K562 (cell line): ENCODE measurements at regions not wholly inside any gene's neighbourhood (a gene's known extent, or its start where the extent isn't known, plus 50 kb on each side); places are given as distances from the start of the nearest gene placed in this dataset.

Experiments
- ATAC-seq: fragments of 200-7000 bp; cut with Tn5 transposase; 3 replicates; pipeline ENCODE4 v1.9.1; 2020; ENCODE audit warnings: moderate library complexity
- BruUV-seq: library from RNA; stranded (reverse); fragments of 400-500 nt; replicated peaks from 2 replicates; lab custom pipeline; 2021; lab: Mats Ljungman, UMichigan
- CTCF ChIA-PET: fragments of 300-600 bp; formaldehyde crosslinking; extraction: SDS; loops from one replicate; lab custom pipeline; 2021; ENCODE audit warnings: low intra/inter-chr PET ratio; lab: Yijun Ruan, JAX
- POLR2A ChIA-PET: fragments of 300-600, 350-650 bp; sonication (Branson Sonifier 250); formaldehyde crosslinking; extraction: SDS; loops from one replicate; lab custom pipeline; 2021; ENCODE audit warnings: antibody characterized with exemption, inconsistent platforms; lab: Yijun Ruan, JAX
- DNase-seq, 4 experiments: peaks; one replicate each; pipeline versions ENCODE4 v3.0.0 to v3.0.0-alpha.2; 2011 to 2018; ENCODE audit warnings: low spot score in 3 of 4, mixed read lengths in 3 of 4; ENCODE audit errors: extremely low read depth in 1 of 4
- FAIRE-seq: peaks from 2 replicates; lab custom pipeline; 2011; peaks lifted over from hg19 to GRCh38; lab: Jason Lieb, UNC
- H2AFZ ChIP-seq: 2 replicates; pipeline ENCODE4 v1.6.0; 2011; ENCODE audit warnings: low read depth, low read length, control low read depth, inconsistent platforms
- H3K27ac ChIP-seq: fragments of 200-600 bp; 3 replicates; pipeline ENCODE4 v1.8.0; 2011; ENCODE audit warnings: low read depth, mild to moderate bottlenecking, control low read depth, inconsistent platforms, low read length, moderate library complexity, mixed read lengths; ENCODE audit errors: extremely low read depth
- H3K27me3 ChIP-seq, 2 experiments: fragments of 300-600 bp in 1 of 2; 2 replicates in 1 of 2; 3 replicates in 1 of 2; pipeline versions ENCODE4 v1.6.0 to v1.8.0; 2011; ENCODE audit warnings: inconsistent platforms in 2 of 2, low read length in 2 of 2, mild to moderate bottlenecking in 1 of 2, mixed read lengths in 1 of 2, moderate library complexity in 1 of 2; ENCODE audit not compliant: control insufficient read depth in 2 of 2, insufficient read depth in 2 of 2
- H3K36me3 ChIP-seq: fragments of 300-600 bp; 3 replicates; pipeline ENCODE4 v1.8.0; 2011; ENCODE audit warnings: mild to moderate bottlenecking, low read length, inconsistent platforms; ENCODE audit not compliant: control insufficient read depth, insufficient read depth
- H3K4me1 ChIP-seq, 2 experiments: fragments of 200-600 bp in 1 of 2; replicated peaks in 1 of 2; 2 replicates in 1 of 2; 3 replicates in 1 of 2; pipeline versions ENCODE4 v1.5.1 to v1.8.0; 2011; ENCODE audit warnings: inconsistent platforms in 2 of 2, low read length in 2 of 2, mild to moderate bottlenecking in 1 of 2, mixed read lengths in 1 of 2, moderate library complexity in 1 of 2; ENCODE audit not compliant: control insufficient read depth in 2 of 2, insufficient read depth in 2 of 2
- H3K4me2 ChIP-seq: 2 replicates; pipeline ENCODE4 v1.6.1; 2011; ENCODE audit warnings: low read length, control low read depth, inconsistent platforms, mixed read lengths; ENCODE audit not compliant: insufficient read depth
- H3K4me3 ChIP-seq: fragments of 200-600 bp; sonication (generic), shearing (Covaris generic); 2 replicates; pipeline ENCODE4 v1.5.1; 2016; ENCODE audit warnings: control low read depth, inconsistent platforms
- H3K79me2 ChIP-seq: fragments of 200-600 bp; 3 replicates; pipeline ENCODE4 v1.8.0; 2011; ENCODE audit warnings: low read length, inconsistent platforms; ENCODE audit not compliant: control insufficient read depth, insufficient read depth
- H3K9ac ChIP-seq, 2 experiments: 2 replicates each; pipeline versions ENCODE4 v1.6.0 to v1.6.1; 2011; ENCODE audit warnings: low read depth in 2 of 2, low read length in 2 of 2, control low read depth in 1 of 2, inconsistent platforms in 1 of 2, mild to moderate bottlenecking in 1 of 2, mixed read lengths in 1 of 2; ENCODE audit not compliant: insufficient read depth in 1 of 2
- H3K9me1 ChIP-seq: one replicate; pipeline ENCODE4 v1.6.0; 2011; ENCODE audit warnings: inconsistent platforms, mild to moderate bottlenecking, low read length, moderate library complexity; ENCODE audit not compliant: control insufficient read depth, insufficient read depth
- H3K9me3 ChIP-seq: replicated peaks from 2 replicates; pipeline ENCODE4 v1.5.1; 2011; ENCODE audit warnings: low read depth, low read length, inconsistent platforms; ENCODE audit not compliant: control insufficient read depth, insufficient read depth
- H4K20me1 ChIP-seq: replicated peaks from 2 replicates; pipeline ENCODE4 v1.6.1; 2011; ENCODE audit warnings: low read length, inconsistent platforms, mixed read lengths; ENCODE audit not compliant: control insufficient read depth, insufficient read depth
- MED1 ChIP-seq: sonication (generic); formaldehyde crosslinking; IDR thresholded peaks from 2 replicates; pipeline ENCODE4 v1.8.1; 2023; ENCODE audit warnings: missing genetic modification reagents, borderline replicate concordance
- RAD21 ChIP-seq, 2 experiments: fragments of 250-450 bp in 1 of 2; fragments of 450-650 bp in 1 of 2; sonication (Bioruptor Pico) in 1 of 2; formaldehyde crosslinking in 1 of 2; IDR thresholded peaks in 1 of 2; conservative IDR thresholded peaks in 1 of 2; 2 replicates each; pipeline versions ENCODE4 v1.4.0 to v1.8.0; 2020 to 2022; ENCODE audit warnings: mild to moderate bottlenecking in 2 of 2, moderate library complexity in 1 of 2
- RBM34 ChIP-seq: fragments of 200-400 bp; formaldehyde crosslinking; IDR thresholded peaks from 2 replicates; pipeline ENCODE4 v1.6.1; 2018; ENCODE audit warnings: low read length, borderline replicate concordance; ENCODE audit not compliant: insufficient read depth
- SMARCE1 ChIP-seq: fragments of 450-650 bp; IDR thresholded peaks from 2 replicates; pipeline ENCODE4 v1.7.1; 2016; ENCODE audit warnings: mild to moderate bottlenecking
- TEAD1 ChIP-seq, 2 experiments: fragments of 450-650 bp in 1 of 2; sonication (generic) in 1 of 2; formaldehyde crosslinking; IDR thresholded peaks; 2 replicates each; pipeline versions ENCODE4 v1.4.0 to v1.8.0; 2020 to 2022; ENCODE audit warnings: mild to moderate bottlenecking in 2 of 2, missing genetic modification reagents in 1 of 2
- THRAP3 ChIP-seq: fragments of 450-650 bp; IDR thresholded peaks from 2 replicates; pipeline ENCODE4 v1.6.1; 2016; ENCODE audit warnings: mild to moderate bottlenecking, inconsistent platforms, borderline replicate concordance
- ZBTB7A ChIP-seq: IDR thresholded peaks from 2 replicates; pipeline ENCODE4 v1.6.1; 2011; ENCODE audit warnings: low read depth, mild to moderate bottlenecking, low read length, moderate library complexity, borderline replicate concordance; ENCODE audit not compliant: control insufficient read depth
- ZNF644 ChIP-seq: fragments of 200-800 bp; sonication (Bioruptor generic); IDR thresholded peaks from 2 replicates; pipeline ENCODE4 v1.6.1; 2016; ENCODE audit warnings: low read depth, missing genetic modification characterization, missing compliant biosample characterization
- ZNF780A ChIP-seq: fragments of 250-450 bp; sonication (Bioruptor Pico); IDR thresholded peaks from 2 replicates; pipeline ENCODE4 v1.5.0; 2021; ENCODE audit warnings: mild to moderate bottlenecking
- ZNF79 ChIP-seq: fragments of 250-450 bp; sonication (Bioruptor Pico); IDR thresholded peaks from 2 replicates; pipeline ENCODE4 v1.4.0; 2020; ENCODE audit warnings: low read depth, mild to moderate bottlenecking, moderate library complexity
- WGBS: fragments of 100-300 bp; shearing (Covaris generic); methylation state at CpG from one replicate; pipeline ENCODE4 v1.1.6; 2016; ENCODE audit warnings: low coverage, mixed read lengths; ENCODE audit not compliant: insufficient coverage; ENCODE audit errors: missing lambda C conversion rate; 5-methylcytosine and 5-hydroxymethylcytosine counted together
- in situ Hi-C: fragments of 300-500 bp; cut with MboI; formaldehyde crosslinking; loops from 4 replicates; pipeline ENCODE4 v1.15.0; 2018; ENCODE audit warnings: inconsistent platforms, mixed read lengths
- intact Hi-C: fragments of 100-400 bp; cut with micrococcal nuclease; formaldehyde crosslinking; loops from 2 replicates; pipeline ENCODE4 v1.14.2; 2022
- TF ChIP-seq, protein P1 (sequence below): fragments of 450-650 bp; IDR thresholded peaks from 2 replicates; pipeline ENCODE4 v1.7.1; 2018; ENCODE audit warnings: mild to moderate bottlenecking, low read depth; ENCODE audit not compliant: partially characterized antibody
- TF ChIP-seq, protein P2 (sequence below): fragments of 250-450 bp; sonication (Bioruptor Pico); IDR thresholded peaks from 2 replicates; pipeline ENCODE4 v1.9.0; 2021; ENCODE audit warnings: mild to moderate bottlenecking, inconsistent platforms
- TF ChIP-seq, protein P3 (sequence below): sonication (generic); formaldehyde crosslinking; IDR thresholded peaks from 2 replicates; pipeline ENCODE4 v1.8.1; 2023; ENCODE audit warnings: mild to moderate bottlenecking, missing genetic modification reagents, moderate library complexity

DNA sequence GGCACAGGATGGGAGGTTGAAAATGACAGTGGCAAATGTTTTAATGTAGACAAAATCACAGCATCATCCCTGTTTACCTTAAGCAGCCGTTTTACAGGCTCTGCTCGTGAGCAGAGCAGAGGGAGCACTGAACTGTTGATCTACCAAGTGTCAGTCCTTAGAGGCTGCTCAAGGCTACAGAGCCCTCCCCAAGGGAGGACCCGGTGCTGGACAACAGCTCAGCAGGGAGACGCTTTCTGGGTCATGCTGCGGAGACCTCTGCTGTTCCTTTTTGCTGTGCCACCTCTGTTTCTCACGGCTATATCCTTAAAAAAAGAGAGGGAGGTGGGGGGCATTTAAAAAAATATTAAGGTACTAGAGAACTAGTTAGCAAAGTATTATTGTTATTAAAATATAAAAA, 400.2 kb downstream of the GABRB3 start:
- Histone ChIP-seq H3K9ac (no peak overlapping the region), H3K79me2 (no peaks in the 10 kb centered on the region), H3K36me3 (no peaks in the 10 kb centered on the region), H2AFZ (no peak overlapping the region), H3K27ac (no peak overlapping the region), H3K9me1 (no peaks in the 10 kb centered on the region), H4K20me1 (no peaks in the 10 kb centered on the region), H3K4me2 (no peak overlapping the region), H3K27me3 (no peaks in the 10 kb centered on the region), H3K4me1 (no peaks in the 10 kb centered on the region), H3K9me3 (no peaks in the 10 kb centered on the region), H3K4me3 (no peak overlapping the region)
- intact Hi-C loops (no loop called here), in situ Hi-C loops (no loop called here)
- no peak for DNase-seq
- no peak for FAIRE-seq
- BruUV-seq: no TSS peak
- ChIA-PET CTCF (no interaction called here), POLR2A (no interaction called here)
- TF ChIP-seq SMARCE1 (no peak), RAD21 (CRISPR knock-in tag; conservative IDR thresholded peaks at IDR 0.05 in 1 of 2, IDR thresholded peaks at IDR 0.05 in 1 of 2) (no peak), ZNF644 (tag) (no peak), ZNF79 (no peak), ZNF780A (CRISPR knock-in tag) (no peak), THRAP3 (no peak), ZBTB7A (no peak), RBM34 (no peak), MED1 (CRISPR knock-in tag) (no peak), TEAD1 (CRISPR knock-in tag; IDR thresholded peaks at IDR 0.05) (no peak)
- TF ChIP-seq, protein P1, sequence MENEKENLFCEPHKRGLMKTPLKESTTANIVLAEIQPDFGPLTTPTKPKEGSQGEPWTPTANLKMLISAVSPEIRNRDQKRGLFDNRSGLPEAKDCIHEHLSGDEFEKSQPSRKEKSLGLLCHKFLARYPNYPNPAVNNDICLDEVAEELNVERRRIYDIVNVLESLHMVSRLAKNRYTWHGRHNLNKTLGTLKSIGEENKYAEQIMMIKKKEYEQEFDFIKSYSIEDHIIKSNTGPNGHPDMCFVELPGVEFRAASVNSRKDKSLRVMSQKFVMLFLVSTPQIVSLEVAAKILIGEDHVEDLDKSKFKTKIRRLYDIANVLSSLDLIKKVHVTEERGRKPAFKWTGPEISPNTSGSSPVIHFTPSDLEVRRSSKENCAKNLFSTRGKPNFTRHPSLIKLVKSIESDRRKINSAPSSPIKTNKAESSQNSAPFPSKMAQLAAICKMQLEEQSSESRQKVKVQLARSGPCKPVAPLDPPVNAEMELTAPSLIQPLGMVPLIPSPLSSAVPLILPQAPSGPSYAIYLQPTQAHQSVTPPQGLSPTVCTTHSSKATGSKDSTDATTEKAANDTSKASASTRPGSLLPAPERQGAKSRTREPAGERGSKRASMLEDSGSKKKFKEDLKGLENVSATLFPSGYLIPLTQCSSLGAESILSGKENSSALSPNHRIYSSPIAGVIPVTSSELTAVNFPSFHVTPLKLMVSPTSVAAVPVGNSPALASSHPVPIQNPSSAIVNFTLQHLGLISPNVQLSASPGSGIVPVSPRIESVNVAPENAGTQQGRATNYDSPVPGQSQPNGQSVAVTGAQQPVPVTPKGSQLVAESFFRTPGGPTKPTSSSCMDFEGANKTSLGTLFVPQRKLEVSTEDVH: no peak
- TF ChIP-seq, protein P2, sequence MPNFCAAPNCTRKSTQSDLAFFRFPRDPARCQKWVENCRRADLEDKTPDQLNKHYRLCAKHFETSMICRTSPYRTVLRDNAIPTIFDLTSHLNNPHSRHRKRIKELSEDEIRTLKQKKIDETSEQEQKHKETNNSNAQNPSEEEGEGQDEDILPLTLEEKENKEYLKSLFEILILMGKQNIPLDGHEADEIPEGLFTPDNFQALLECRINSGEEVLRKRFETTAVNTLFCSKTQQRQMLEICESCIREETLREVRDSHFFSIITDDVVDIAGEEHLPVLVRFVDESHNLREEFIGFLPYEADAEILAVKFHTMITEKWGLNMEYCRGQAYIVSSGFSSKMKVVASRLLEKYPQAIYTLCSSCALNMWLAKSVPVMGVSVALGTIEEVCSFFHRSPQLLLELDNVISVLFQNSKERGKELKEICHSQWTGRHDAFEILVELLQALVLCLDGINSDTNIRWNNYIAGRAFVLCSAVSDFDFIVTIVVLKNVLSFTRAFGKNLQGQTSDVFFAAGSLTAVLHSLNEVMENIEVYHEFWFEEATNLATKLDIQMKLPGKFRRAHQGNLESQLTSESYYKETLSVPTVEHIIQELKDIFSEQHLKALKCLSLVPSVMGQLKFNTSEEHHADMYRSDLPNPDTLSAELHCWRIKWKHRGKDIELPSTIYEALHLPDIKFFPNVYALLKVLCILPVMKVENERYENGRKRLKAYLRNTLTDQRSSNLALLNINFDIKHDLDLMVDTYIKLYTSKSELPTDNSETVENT (CRISPR knock-in tag): no peak
- TF ChIP-seq, protein P3, sequence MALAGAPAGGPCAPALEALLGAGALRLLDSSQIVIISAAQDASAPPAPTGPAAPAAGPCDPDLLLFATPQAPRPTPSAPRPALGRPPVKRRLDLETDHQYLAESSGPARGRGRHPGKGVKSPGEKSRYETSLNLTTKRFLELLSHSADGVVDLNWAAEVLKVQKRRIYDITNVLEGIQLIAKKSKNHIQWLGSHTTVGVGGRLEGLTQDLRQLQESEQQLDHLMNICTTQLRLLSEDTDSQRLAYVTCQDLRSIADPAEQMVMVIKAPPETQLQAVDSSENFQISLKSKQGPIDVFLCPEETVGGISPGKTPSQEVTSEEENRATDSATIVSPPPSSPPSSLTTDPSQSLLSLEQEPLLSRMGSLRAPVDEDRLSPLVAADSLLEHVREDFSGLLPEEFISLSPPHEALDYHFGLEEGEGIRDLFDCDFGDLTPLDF: no peak
- 0% methylated on average over 6 of the region's 6 CpGs for WGBS
- ATAC-seq: no peak
